Neuronal stem cell (in vitro differentiated cells): ENCODE measurements at regions not wholly inside any gene's neighbourhood (a gene's known extent, or its start where the extent isn't known, plus 50 kb on each side); places are given as distances from the start of the nearest gene placed in this dataset.

Experiments
- DNase-seq: peaks from one replicate; pipeline ENCODE4 v3.0.0-alpha.2; 2013; ENCODE audit warnings: low spot score
- H2AFZ ChIP-seq: one replicate; pipeline ENCODE4 v1.6.1; 2013; ENCODE audit warnings: mild to moderate bottlenecking, low read length, inconsistent platforms
- H2AK5ac ChIP-seq: 2 replicates; pipeline ENCODE4 v1.6.1; 2013; ENCODE audit warnings: low read depth, mild to moderate bottlenecking, inconsistent platforms, low read length, moderate library complexity, mixed read lengths
- H2BK120ac ChIP-seq: 2 replicates; pipeline ENCODE4 v1.6.1; 2013; ENCODE audit warnings: low read depth, mild to moderate bottlenecking, inconsistent platforms, low read length, moderate library complexity, mixed read lengths
- H2BK12ac ChIP-seq: one replicate; pipeline ENCODE4 v1.6.1; 2013; ENCODE audit warnings: low read length, inconsistent platforms
- H2BK15ac ChIP-seq: 2 replicates; pipeline ENCODE4 v1.6.1; 2013; ENCODE audit warnings: mild to moderate bottlenecking, low read length, inconsistent platforms, mixed read lengths
- H2BK5ac ChIP-seq: one replicate; pipeline ENCODE4 v1.6.1; 2013; ENCODE audit warnings: inconsistent platforms, mild to moderate bottlenecking, low read length, moderate library complexity
- H3K14ac ChIP-seq: one replicate; pipeline ENCODE4 v1.6.1; 2013; ENCODE audit warnings: low read length, inconsistent platforms
- H3K18ac ChIP-seq: 2 replicates; pipeline ENCODE4 v1.6.1; 2013; ENCODE audit warnings: low read length, inconsistent platforms
- H3K23ac ChIP-seq: 2 replicates; pipeline ENCODE4 v1.6.1; 2013; ENCODE audit warnings: low read depth, mild to moderate bottlenecking, mixed read lengths, low read length, inconsistent platforms; ENCODE audit not compliant: poor library complexity
- H3K27ac ChIP-seq: replicated peaks from 3 replicates; pipeline ENCODE4 v1.5.1; 2013; ENCODE audit warnings: low read length, inconsistent platforms
- H3K27me3 ChIP-seq, 3 experiments: 2 replicates each; pipeline ENCODE4 v1.6.1; 2013; ENCODE audit warnings: low read length in 3 of 3, mild to moderate bottlenecking in 2 of 3, inconsistent platforms in 1 of 3, low read depth in 1 of 3, mixed read lengths in 1 of 3, moderate library complexity in 1 of 3; ENCODE audit not compliant: control insufficient read depth in 3 of 3, insufficient read depth in 3 of 3
- H3K36me3 ChIP-seq, 2 donors: replicated peaks in 1 of 2; 2 replicates each; pipeline ENCODE4 v1.6.1; 2013; ENCODE audit warnings: low read length in 2 of 2; ENCODE audit not compliant: control insufficient read depth in 2 of 2, insufficient read depth in 2 of 2
- H3K4ac ChIP-seq: 2 replicates; pipeline ENCODE4 v1.6.1; 2013; ENCODE audit warnings: inconsistent platforms, mild to moderate bottlenecking, low read length, moderate library complexity
- H3K4me1 ChIP-seq, 2 donors: 1 replicate in 1 of 2; 2 replicates in 1 of 2; pipeline ENCODE4 v1.6.1; 2013; ENCODE audit warnings: low read length in 2 of 2, low read depth in 1 of 2; ENCODE audit not compliant: control insufficient read depth in 2 of 2, insufficient read depth in 1 of 2
- H3K4me2 ChIP-seq: one replicate; pipeline ENCODE4 v1.6.1; 2013; ENCODE audit warnings: mild to moderate bottlenecking, low read length, inconsistent platforms; ENCODE audit not compliant: insufficient read depth, poor library complexity, severe bottlenecking
- H3K4me3 ChIP-seq, 2 donors: 2 replicates each; pipeline ENCODE4 v1.5.1; 2013; ENCODE audit warnings: low read length in 2 of 2, mild to moderate bottlenecking in 2 of 2, inconsistent platforms in 1 of 2, moderate library complexity in 1 of 2
- H3K79me1 ChIP-seq: one replicate; pipeline ENCODE4 v1.6.1; 2013; ENCODE audit warnings: low read depth, mild to moderate bottlenecking, inconsistent platforms, low read length, moderate library complexity
- H3K9ac ChIP-seq: one replicate; pipeline ENCODE4 v1.6.1; 2013; ENCODE audit warnings: mild to moderate bottlenecking, low read depth, low read length, inconsistent platforms; ENCODE audit not compliant: poor library complexity
- H3K9me3 ChIP-seq, 2 donors: replicated peaks in 1 of 2; 2 replicates each; pipeline versions ENCODE3 to v1.6.1; 2013; ENCODE audit warnings: low read length in 2 of 2, mild to moderate bottlenecking in 2 of 2, inconsistent platforms in 1 of 2, low read depth in 1 of 2, mixed read lengths in 1 of 2, moderate library complexity in 1 of 2; ENCODE audit not compliant: control insufficient read depth in 2 of 2, insufficient read depth in 1 of 2
- H4K8ac ChIP-seq: one replicate; pipeline ENCODE4 v1.6.1; 2013; ENCODE audit warnings: low read depth, mild to moderate bottlenecking, inconsistent platforms, low read length, moderate library complexity
- H4K91ac ChIP-seq: one replicate; pipeline ENCODE4 v1.6.1; 2013; ENCODE audit warnings: low read length, low read depth, mild to moderate bottlenecking, inconsistent platforms; ENCODE audit not compliant: poor library complexity
- WGBS, 2 donors: extraction: QIAGEN DNeasy Blood & Tissue Kit; methylation state at CpG; one replicate each; pipeline ENCODE4 v1.1.7; 2013; ENCODE audit warnings: missing lambda C conversion rate in 2 of 2, mixed read lengths in 1 of 2; ENCODE audit not compliant: insufficient read length in 2 of 2, insufficient replicate concordance in 1 of 2; ENCODE audit errors: extremely low coverage in 2 of 2; 5-methylcytosine and 5-hydroxymethylcytosine counted together

GRCh38 chr17:73994946-73995345 is 208.5 kb upstream of the RPL38 start:
- Histone ChIP-seq H3K4me3 (no peak overlapping the region), H3K27ac (no peak overlapping the region), H3K9me3 (no peaks in the 10 kb centered on the region), H4K8ac (no peak overlapping the region), H3K9ac (no peak overlapping the region), H2AK5ac (no peak overlapping the region), H3K18ac (no peak overlapping the region), H3K4me2 (no peak overlapping the region), H3K79me1 (peaks cover 2% of the 10 kb centered on the region), H3K36me3 (no peaks in the 10 kb centered on the region), H2BK12ac (no peak overlapping the region), H3K4ac (no peak overlapping the region), H3K27me3 (peaks cover 0 to 2% (median 0%) of the 10 kb centered on the region in 3 experiments), H4K91ac (no peak overlapping the region), H2BK5ac (no peak overlapping the region), H3K4me1 (no peaks in the 10 kb centered on the region), H2BK120ac (no peak overlapping the region), H3K14ac (no peak overlapping the region), H2BK15ac (no peak overlapping the region), H2AFZ (no peak overlapping the region), H3K23ac (no peak overlapping the region)
- no peak for DNase-seq
- no CpG with 5 or more reads among the region's 4 CpGs for WGBS, 2 donors

- Histone ChIP-seq H2BK5ac (no peak overlapping the region), H3K4ac (no peak overlapping the region), H3K27ac (no peak overlapping the region), H3K36me3 (no peaks in the 10 kb centered on the region), H2AFZ (no peak overlapping the region), H3K9ac (no peak overlapping the region), H3K9me3 (no peaks in the 10 kb centered on the region), H4K91ac (no peak overlapping the region), H3K79me1 (no peaks in the 10 kb centered on the region), H3K14ac (no peak overlapping the region), H3K4me1 (no peaks in the 10 kb centered on the region), H2BK120ac (no peak overlapping the region), H2BK12ac (no peak overlapping the region), H3K27me3 (peaks cover 0 to 3% (median 0%) of the 10 kb centered on the region in 3 experiments), H3K18ac (no peak overlapping the region), H3K23ac (no peak overlapping the region), H4K8ac (no peak overlapping the region), H3K4me3 (no peak overlapping the region), H2AK5ac (no peak overlapping the region), H2BK15ac (no peak overlapping the region), H3K4me2 (no peak overlapping the region)
- no peak for DNase-seq
- no CpG with 5 or more reads among the region's 3 CpGs for WGBS, 2 donors
Measured at GRCh38 chr17:73997059-73997458, 206.4 kb upstream of the RPL38 start.

DNA sequence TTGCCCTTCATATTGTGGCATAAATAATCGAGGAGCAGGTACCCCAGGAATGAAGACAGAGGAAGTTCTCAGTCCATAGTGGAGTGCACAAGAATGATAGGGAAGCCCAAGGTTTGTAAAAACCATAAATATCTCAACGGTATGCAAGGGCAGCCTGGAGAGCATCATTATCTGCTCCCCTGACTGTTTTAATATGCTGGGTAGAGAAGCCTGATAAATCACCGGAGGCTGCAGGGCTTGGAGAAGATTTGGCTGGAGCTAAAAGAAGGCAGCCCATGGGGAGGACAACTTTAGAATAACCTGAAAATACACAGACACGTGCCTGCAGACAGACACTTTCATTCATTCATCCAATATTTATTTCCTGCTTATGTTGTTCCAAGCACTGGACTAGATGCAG is 205.2 kb upstream of the RPL38 start:
- no peak overlapping the region for H3K9ac ChIP-seq
- no peak overlapping the region for H2BK15ac ChIP-seq
- no peak overlapping the region for H3K18ac ChIP-seq
- H2AFZ ChIP-seq: no peak overlapping the region
- no peak overlapping the region for H3K27ac ChIP-seq
- no peak overlapping the region for H3K4me3 ChIP-seq
- H2BK5ac ChIP-seq: no peak overlapping the region
- no peak overlapping the region for H4K91ac ChIP-seq
- H3K79me1 ChIP-seq: no peaks in the 10 kb centered on the region
- no peak overlapping the region for H3K14ac ChIP-seq
- H3K36me3 ChIP-seq: no peaks in the 10 kb centered on the region
- H3K27me3 ChIP-seq: peaks cover 0 to 3% (median 2%) of the 10 kb centered on the region in 3 experiments
- no peak overlapping the region for H3K23ac ChIP-seq
- H2BK120ac ChIP-seq: no peak overlapping the region
- no peak for DNase-seq
- no CpG with 5 or more reads among the region's 4 CpGs for WGBS, 2 donors
- H3K9me3 ChIP-seq: no peaks in the 10 kb centered on the region
- no peak overlapping the region for H4K8ac ChIP-seq
- no peak overlapping the region for H3K4ac ChIP-seq
- no peaks in the 10 kb centered on the region for H3K4me1 ChIP-seq
- no peak overlapping the region for H3K4me2 ChIP-seq
- no peak overlapping the region for H2AK5ac ChIP-seq
- no peak overlapping the region for H2BK12ac ChIP-seq

GRCh38 chr17:73998653-73999645 is 204.5 kb upstream of the RPL38 start:
- H3K4me3 ChIP-seq: no peak overlapping the region
- no peak overlapping the region for H3K27ac ChIP-seq

More at GRCh38 chr17:73998653-73999645, 204.5 kb upstream of the RPL38 start:
- H3K36me3 ChIP-seq: no peaks in the 10 kb centered on the region
- no CpG with 5 or more reads among the region's 23 CpGs for WGBS, 2 donors
- H3K79me1 ChIP-seq: no peaks in the 10 kb centered on the region
- peaks cover 0 to 3% (median 2%) of the 10 kb centered on the region in 3 experiments for H3K27me3 ChIP-seq
- H2BK15ac ChIP-seq: no peak overlapping the region
- no peak overlapping the region for H3K18ac ChIP-seq
- DNase-seq: no peak
- no peak overlapping the region for H3K9ac ChIP-seq
- H2BK12ac ChIP-seq: no peak overlapping the region
- no peak overlapping the region for H2BK120ac ChIP-seq
- no peak overlapping the region for H2AFZ ChIP-seq
- H3K4ac ChIP-seq: no peak overlapping the region
- H3K9me3 ChIP-seq: no peaks in the 10 kb centered on the region
- H2BK5ac ChIP-seq: no peak overlapping the region
- no peaks in the 10 kb centered on the region for H3K4me1 ChIP-seq
- no peak overlapping the region for H3K4me2 ChIP-seq
- no peak overlapping the region for H3K23ac ChIP-seq
- H4K91ac ChIP-seq: no peak overlapping the region
- H3K14ac ChIP-seq: no peak overlapping the region
- H2AK5ac ChIP-seq: no peak overlapping the region
- H4K8ac ChIP-seq: no peak overlapping the region
